ENCODE measurements at regions not wholly inside any gene's neighbourhood (a gene's known extent, or its start where the extent isn't known, plus 50 kb on each side); places are given as distances from the start of the nearest gene placed in this dataset.
"Not testable (repeated sequence)": the region's sequence is repeated elsewhere in the genome, so short reads cannot be mapped to it uniquely, and the experiment has no call there.

- DNase-seq (ENCODE audit: low read depth): not testable (repeated sequence)
Measured at GRCh38 chr1:148432318-148432717, 50.8 kb downstream of the PPIAL4G start.

- not testable (repeated sequence) for DNase-seq (ENCODE audit: low read depth)
Measured at GRCh38 chr1:148429856-148430255, 53.2 kb downstream of the PPIAL4G start.

GRCh38 chr1:148426940-148427611 is 56.0 kb downstream of the PPIAL4G start:
- DNase-seq (ENCODE audit: low read depth): peak; percentile 28

GRCh38 chr1:148426385-148426784 is 56.7 kb downstream of the PPIAL4G start:
- not testable (repeated sequence) for DNase-seq (ENCODE audit: low read depth)

DNA sequence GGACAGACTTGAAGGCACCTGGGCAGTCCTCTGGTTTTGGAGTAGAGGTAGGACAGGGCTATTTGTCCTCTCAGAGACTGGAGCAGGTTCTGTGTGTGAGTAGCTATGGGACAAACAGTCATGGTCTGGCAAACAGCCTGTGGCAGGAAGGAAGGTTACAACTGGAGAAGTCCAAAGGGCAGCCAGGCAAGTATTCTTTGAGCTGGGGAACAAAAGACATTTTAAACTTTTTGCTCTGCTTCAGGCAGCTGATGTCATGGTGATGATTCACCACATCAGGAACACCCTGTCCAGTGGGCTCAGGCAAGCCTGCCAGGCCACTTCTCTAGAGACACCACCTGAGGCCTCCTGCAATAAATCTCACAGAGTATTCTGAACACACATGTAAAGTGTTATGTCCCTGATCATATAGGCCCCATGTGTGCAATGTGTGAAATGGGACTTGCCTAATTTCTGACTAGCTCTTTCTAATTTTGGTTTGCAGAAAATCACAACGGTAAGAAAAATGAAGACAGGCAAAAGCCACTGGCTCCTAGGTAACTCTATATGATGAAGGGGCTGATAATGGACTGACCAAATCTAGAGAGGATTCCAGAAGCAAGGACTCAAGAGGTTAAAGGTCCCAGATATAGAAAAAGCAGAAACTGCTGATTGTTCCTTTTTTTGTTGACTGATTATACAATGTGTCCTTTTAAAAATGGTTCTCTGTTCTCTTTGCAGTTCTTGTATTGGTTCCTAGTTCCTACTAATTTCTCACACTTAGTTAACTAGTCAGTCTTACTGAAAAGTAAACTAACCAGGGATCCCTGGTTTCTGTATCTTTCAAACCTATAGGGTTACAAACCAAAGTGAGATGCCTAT is 58.7 kb downstream of the PPIAL4G start:
- not testable (repeated sequence) for DNase-seq (ENCODE audit: low read depth)

DNA sequence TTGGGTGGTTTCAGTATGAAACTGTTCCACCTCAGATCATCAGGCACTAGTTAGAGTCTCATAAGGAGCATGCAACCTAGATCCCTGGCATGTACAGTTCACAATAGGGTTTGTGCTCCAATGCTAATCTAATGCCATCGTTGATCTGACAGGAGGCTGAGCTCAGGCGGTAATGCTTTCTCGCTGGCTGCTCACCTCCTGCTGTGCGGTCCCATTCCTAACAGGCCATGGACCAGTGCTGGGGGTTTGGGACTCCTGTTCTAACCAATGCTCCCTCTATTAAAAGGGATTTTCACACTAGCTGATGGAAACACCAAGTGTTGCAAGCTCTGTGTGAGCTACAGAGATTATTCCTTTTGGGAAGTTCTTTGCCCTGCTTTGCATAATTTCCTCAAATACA is 60.2 kb downstream of the PPIAL4G start:
- DNase-seq (ENCODE audit: low read depth): not testable (repeated sequence)

DNA sequence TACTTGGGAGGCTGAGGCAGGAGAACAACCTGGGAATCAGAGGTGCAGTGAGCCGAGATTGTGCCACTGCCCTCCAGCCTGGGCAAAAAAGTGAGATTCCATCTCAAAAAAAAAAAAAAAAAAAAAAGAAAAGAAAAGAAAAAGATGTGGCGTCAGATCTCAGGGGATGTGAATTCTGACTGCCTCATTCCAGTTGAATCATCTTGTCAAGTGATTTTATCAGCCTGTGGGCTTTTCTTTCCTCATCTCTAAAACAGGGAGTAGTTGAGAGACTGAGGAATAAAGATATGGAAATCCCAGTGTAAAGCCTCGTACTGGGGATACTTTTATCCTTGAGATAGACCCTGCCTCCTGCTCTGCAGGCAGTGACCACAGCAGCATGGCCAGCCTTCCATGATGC is 65.9 kb downstream of the PPIAL4G start:
- DNase-seq (ENCODE audit: low read depth): not testable (repeated sequence)

DNA sequence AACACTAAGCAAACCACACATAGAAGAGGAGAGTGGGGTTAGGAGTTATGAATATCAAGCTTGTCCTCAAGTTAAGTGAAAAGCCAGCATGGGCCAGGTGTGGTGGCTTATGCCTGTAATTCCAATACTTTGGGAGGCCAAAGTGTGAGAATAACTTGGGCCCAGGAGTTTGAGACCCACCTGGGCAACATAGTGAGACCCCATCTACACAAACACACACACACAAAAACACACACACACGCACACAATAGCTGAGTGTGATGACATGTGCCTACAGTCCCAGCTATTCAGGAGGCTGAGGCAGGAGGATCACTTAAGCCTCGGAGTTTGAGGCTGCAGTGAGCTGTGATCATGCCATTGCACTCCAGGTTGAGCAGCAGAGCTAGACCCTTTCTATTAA is 69.7 kb downstream of the PPIAL4G start:
- not testable (repeated sequence) for DNase-seq (ENCODE audit: low read depth)

DNA sequence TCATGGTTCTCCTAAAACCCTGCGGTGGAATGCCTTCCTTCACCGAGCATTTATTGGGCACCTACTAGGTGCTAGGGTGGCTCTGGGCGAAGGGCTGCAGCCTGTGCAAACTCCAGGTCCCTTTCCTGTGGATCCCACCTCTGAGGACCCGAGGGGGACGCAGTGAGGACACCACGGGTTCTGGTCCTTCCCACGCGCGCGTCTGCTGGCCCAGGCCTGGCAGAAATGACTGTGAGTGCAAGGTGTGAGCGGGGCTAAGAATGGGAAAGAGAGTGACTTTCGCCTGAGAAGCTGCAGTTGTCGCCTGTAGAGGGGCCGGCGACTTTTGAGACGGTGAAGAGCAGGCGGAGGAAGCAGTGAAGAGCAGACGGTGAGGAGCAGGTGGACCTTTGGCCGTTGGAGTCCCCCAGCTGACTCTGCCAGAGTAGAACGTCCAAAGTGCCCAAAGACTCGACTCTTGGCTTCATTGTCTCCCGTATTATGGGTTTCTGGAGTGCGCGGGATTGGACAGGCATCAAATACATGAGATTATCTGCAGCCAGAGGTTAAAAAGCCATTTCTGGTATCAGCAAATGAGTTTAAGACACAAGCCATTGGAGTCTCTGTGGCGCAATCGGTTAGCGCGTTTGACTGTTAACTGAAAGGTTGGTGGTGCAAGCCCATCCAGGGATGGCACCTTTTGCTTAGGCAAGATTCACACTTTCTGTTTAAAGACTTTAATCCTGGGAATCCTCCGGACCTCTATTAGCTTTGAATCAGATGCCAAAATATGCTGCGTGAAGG is 78.1 kb downstream of the PPIAL4G start:
- not testable (repeated sequence) for DNase-seq (ENCODE audit: low read depth)

GRCh38 chr1:148403925-148404324 is 79.2 kb downstream of the PPIAL4G start:
- not testable (repeated sequence) for DNase-seq (ENCODE audit: low read depth)

DNA sequence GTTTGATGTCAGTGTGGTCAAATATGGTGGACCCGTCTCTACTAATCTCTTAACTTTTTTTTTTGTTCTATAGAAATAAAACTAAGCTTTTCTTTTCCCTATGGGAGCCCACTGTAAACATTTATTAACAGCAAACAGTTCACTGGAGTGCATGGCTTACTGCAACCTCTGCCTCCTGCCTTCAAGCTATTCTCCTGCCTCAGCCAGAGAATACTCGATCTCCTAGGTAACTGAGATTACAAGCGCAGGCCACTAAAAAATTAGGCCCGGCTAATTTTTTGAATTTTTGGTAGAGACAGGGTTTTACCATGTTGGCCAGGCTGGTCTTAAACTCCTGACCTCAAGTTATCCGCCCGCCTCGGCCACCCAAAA is 80.0 kb downstream of the PPIAL4G start:
- DNase-seq (ENCODE audit: low read depth): not testable (repeated sequence)

- DNase-seq (ENCODE audit: low read depth): peak; percentile 79
Measured at GRCh38 chr1:148402152-148403084, 80.7 kb downstream of the PPIAL4G start.

DNA sequence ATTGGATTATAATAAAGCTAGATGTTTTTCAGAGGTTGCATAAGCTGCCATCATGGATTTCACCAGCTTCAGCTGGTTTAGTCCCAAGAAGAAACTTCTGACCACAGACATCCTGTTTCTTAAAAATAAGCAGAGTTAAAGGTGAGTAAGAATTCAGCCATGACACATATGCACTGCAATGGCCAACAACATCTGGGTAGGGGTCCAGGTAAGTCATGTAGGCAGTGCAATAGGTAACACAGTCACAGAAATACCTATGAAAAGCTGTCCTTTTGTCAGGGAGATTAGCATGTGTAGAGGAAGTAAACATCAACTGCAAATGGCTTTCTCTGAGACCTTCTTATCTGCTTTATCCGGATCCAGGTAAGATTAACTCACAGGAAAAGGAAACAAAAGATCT is 85.6 kb downstream of the PPIAL4G start:
- not testable (repeated sequence) for DNase-seq (ENCODE audit: low read depth)

- not testable (repeated sequence) for DNase-seq (ENCODE audit: low read depth)
Measured at GRCh38 chr1:148392505-148392904, 90.6 kb downstream of the PPIAL4G start.

DNA sequence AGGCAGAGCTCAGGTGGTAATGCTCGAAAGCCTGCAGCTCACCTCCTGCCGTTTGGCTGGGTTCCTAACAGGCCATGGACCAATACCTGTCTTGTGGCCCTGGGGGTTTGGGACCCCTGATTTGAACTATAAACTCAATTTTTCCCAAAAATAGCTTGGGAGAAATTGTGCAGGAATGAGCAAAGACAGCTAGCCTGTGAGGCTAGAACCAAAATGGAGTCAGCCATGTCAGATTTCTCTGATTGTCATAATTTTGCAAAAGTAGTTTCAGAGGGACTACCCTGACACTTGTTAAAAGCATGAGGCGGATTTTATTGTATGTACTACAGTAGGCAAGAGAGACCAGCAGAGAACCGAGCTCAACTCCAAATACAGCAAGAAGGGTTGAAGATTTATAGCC is 91.8 kb downstream of the PPIAL4G start:
- DNase-seq (ENCODE audit: low read depth): not testable (repeated sequence)

DNA sequence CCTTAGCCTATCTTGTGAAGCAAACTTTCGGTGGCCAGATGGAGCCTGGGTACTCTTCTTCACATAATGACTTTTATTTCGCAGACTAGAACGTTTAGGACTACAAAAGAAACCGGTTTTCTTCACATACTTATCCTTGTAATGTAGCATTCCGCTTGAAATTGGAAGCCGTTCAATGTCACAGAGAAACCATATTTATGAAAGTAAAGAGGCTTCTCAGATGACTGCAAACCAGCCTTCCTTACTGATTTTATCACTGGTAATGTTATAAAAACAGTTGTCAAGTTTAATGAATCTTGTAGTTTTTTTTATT is 94.1 kb downstream of the PPIAL4G start:
- no peak for DNase-seq (ENCODE audit: low read depth)

GRCh38 chr1:148388260-148389026 is 94.7 kb downstream of the PPIAL4G start:
- DNase-seq (ENCODE audit: low read depth): peak; percentile 83

GRCh38 chr1:148387949-148388259 is 95.2 kb downstream of the PPIAL4G start:
- not testable (repeated sequence) for DNase-seq (ENCODE audit: low read depth)

DNA sequence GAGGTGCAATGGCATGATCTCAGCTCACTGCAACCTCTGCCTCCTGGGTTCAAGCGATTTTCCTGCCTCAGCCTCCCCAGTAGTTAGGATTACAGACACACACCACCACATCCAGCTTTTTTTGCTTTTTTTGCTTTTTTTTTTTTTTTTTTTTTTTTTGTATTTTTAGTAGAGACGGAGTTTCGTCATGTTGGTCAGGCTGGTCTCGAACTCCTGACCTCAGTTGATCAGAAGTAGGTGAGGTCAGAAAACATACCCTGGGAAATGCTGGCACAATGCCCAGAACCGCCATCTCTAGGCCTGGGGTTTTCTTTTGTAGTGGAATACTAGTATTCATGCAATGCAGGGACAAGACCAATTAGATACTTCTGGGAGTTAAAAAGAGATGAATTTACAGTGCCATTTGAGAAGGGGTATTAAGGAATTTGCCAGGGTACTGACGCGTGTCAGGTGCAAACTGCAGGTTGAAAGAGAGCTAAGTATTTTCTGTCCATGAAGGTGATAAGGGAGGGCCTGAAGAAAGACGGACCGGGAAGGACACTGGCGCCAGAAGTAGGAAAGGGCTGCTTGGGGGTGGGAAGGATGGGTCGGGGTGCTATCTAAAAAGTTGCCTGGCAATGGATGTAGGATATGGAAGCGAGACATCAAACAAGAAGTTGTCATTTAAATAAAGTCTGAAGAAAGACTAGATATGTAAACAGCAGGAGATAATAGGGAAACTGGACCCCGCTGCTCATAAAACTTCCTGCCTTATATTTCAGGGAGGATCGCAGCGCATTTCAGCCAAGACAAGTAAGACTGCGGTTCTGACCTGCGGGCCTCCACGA is 95.8 kb downstream of the PPIAL4G start:
- not testable (repeated sequence) for DNase-seq (ENCODE audit: low read depth)

DNA sequence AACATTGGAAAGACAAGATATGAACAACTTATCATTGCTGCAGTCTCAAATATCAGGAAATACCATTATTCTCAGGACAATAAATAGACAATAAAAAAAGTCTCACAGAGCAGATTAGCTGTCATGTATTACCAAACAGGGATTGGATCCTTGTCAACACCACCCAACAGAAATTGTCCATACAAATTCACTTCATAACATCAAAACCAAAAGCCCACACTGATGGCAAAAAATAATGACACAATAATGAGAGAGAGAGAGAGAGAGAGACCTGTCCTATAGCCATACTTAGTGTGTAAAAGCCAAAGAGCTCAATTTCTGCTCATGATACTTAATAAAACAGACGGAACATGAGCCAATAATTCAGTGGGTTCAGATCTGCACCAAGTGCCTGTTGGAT is 96.5 kb downstream of the PPIAL4G start:
- no peak for DNase-seq (ENCODE audit: low read depth)
